ENCODE measurements at regions not wholly inside any gene's neighbourhood (a gene's known extent, or its start where the extent isn't known, plus 50 kb on each side); places are given as distances from the start of the nearest gene placed in this dataset.

- Histone ChIP-seq H3K4me1 (ENCODE audit: control insufficient read depth, extremely low read depth, insufficient read depth, low read length) (no peaks in the 10 kb centered on the region), H3K79me2 (ENCODE audit: control insufficient read depth, insufficient read depth, low read length) (no peaks in the 10 kb centered on the region), H3K4me3 (replicated peaks in 1 of 4; ENCODE audit: control extremely low read depth in 1 of 4, insufficient read depth in 1 of 4, low read depth in 3 of 4, low read length in 4 of 4) (no peak overlapping the region), H3K36me3 (ENCODE audit: control insufficient read depth, insufficient read depth, low read length) (no peaks in the 10 kb centered on the region), H3K27ac (ENCODE audit: insufficient read depth, low read length) (no peak overlapping the region), H3K4me2 (ENCODE audit: extremely low read depth, insufficient read depth, low read length) (no peak overlapping the region), H3K9ac (ENCODE audit: insufficient read depth, low read length) (no peak overlapping the region), H4K20me1 (ENCODE audit: control insufficient read depth, extremely low read depth, insufficient read depth, low read length) (no peaks in the 10 kb centered on the region), H3K27me3 (ENCODE audit: control insufficient read depth, insufficient read depth, low read length) (no peaks in the 10 kb centered on the region), H3K9me3 (ENCODE audit: control insufficient read depth, insufficient read depth, low read depth, low read length) (no peaks in the 10 kb centered on the region), H2AFZ (ENCODE audit: low read length) (no peak overlapping the region)
- TF ChIP-seq EZH2 (IDR thresholded peaks at IDR 0.05; ENCODE audit: low read length, missing control alignments) (no peak), CTCF (conservative IDR thresholded peaks at IDR 0.05 in 1 of 2, IDR thresholded peaks at IDR 0.05 in 1 of 2; ENCODE audit: low read depth in 1 of 2, low read length in 2 of 2) (no peak)
- no peak for DNase-seq (ENCODE audit: low read depth in 2 of 2)
Measured at GRCh38 chr15:94943888-94944287, 712.5 kb downstream of the MCTP2 start.

GRCh38 chr15:94951538-94951937 lies 720.2 kb downstream of the MCTP2 start:
- no peaks in the 10 kb centered on the region for H3K27me3 ChIP-seq (ENCODE audit: control insufficient read depth, insufficient read depth, low read length)
- no peaks in the 10 kb centered on the region for H3K79me2 ChIP-seq (ENCODE audit: control insufficient read depth, insufficient read depth, low read length)
- no peaks in the 10 kb centered on the region for H4K20me1 ChIP-seq (ENCODE audit: control insufficient read depth, extremely low read depth, insufficient read depth, low read length)
- H3K27ac ChIP-seq (ENCODE audit: insufficient read depth, low read length), result no peak overlapping the region
- TF ChIP-seq CTCF (conservative IDR thresholded peaks at IDR 0.05 in 1 of 2, IDR thresholded peaks at IDR 0.05 in 1 of 2; ENCODE audit: low read depth in 1 of 2, low read length in 2 of 2) (no peak), EZH2 (IDR thresholded peaks at IDR 0.05; ENCODE audit: low read length, missing control alignments) (no peak)
- no peak overlapping the region for H2AFZ ChIP-seq (ENCODE audit: low read length)
- H3K9ac ChIP-seq (ENCODE audit: insufficient read depth, low read length), result no peak overlapping the region
- H3K36me3 ChIP-seq (ENCODE audit: control insufficient read depth, insufficient read depth, low read length), result no peaks in the 10 kb centered on the region
- H3K4me1 ChIP-seq (ENCODE audit: control insufficient read depth, extremely low read depth, insufficient read depth, low read length), result no peaks in the 10 kb centered on the region
- no peak overlapping the region for H3K4me2 ChIP-seq (ENCODE audit: extremely low read depth, insufficient read depth, low read length)
- no peak overlapping the region for H3K4me3 ChIP-seq (replicated peaks in 1 of 4; ENCODE audit: control extremely low read depth in 1 of 4, insufficient read depth in 1 of 4, low read depth in 3 of 4, low read length in 4 of 4)
- no peaks in the 10 kb centered on the region for H3K9me3 ChIP-seq (ENCODE audit: control insufficient read depth, insufficient read depth, low read depth, low read length)
- peak in 1 of 2 donors; percentile 77 for DNase-seq (ENCODE audit: low read depth in 2 of 2)

DNA sequence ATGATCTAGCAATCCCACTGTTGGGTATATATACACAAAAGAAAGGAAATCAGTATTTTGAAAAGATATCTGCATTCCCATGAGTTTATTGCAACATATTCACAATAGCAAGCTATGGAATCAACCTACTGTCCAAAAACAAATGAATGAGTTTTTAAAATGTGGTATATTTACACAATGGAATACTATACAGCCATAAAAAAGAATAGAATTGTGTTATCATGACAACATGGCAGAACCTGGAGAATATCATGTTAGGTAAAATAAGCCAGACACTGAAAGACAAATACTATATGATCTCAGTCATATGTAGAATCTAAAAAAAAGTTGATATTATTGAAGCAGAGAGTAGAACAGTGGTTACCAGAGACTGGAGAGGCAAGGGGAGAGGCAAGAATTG lies 732.6 kb downstream of the MCTP2 start:
- Histone ChIP-seq H3K27me3 (ENCODE audit: control insufficient read depth, insufficient read depth, low read length) (no peaks in the 10 kb centered on the region), H3K79me2 (ENCODE audit: control insufficient read depth, insufficient read depth, low read length) (no peaks in the 10 kb centered on the region), H3K4me3 (replicated peaks in 1 of 4; ENCODE audit: control extremely low read depth in 1 of 4, insufficient read depth in 1 of 4, low read depth in 3 of 4, low read length in 4 of 4) (no peak overlapping the region), H3K4me1 (ENCODE audit: control insufficient read depth, extremely low read depth, insufficient read depth, low read length) (no peaks in the 10 kb centered on the region), H3K36me3 (ENCODE audit: control insufficient read depth, insufficient read depth, low read length) (no peaks in the 10 kb centered on the region), H4K20me1 (ENCODE audit: control insufficient read depth, extremely low read depth, insufficient read depth, low read length) (no peaks in the 10 kb centered on the region), H2AFZ (ENCODE audit: low read length) (no peak overlapping the region), H3K9me3 (ENCODE audit: control insufficient read depth, insufficient read depth, low read depth, low read length) (no peaks in the 10 kb centered on the region), H3K4me2 (ENCODE audit: extremely low read depth, insufficient read depth, low read length) (no peak overlapping the region), H3K27ac (ENCODE audit: insufficient read depth, low read length) (no peak overlapping the region), H3K9ac (ENCODE audit: insufficient read depth, low read length) (no peak overlapping the region)
- no peak for DNase-seq (ENCODE audit: low read depth in 2 of 2)
- TF ChIP-seq CTCF (conservative IDR thresholded peaks at IDR 0.05 in 1 of 2, IDR thresholded peaks at IDR 0.05 in 1 of 2; ENCODE audit: low read depth in 1 of 2, low read length in 2 of 2) (no peak), EZH2 (IDR thresholded peaks at IDR 0.05; ENCODE audit: low read length, missing control alignments) (no peak)

All from fibroblast of lung (primary cell).